A673 (cell line): ENCODE measurements at regions not wholly inside any gene's neighbourhood (a gene's known extent, or its start where the extent isn't known, plus 50 kb on each side); places are given as distances from the start of the nearest gene placed in this dataset.

ENCODE experiments used
- CTCF ChIP-seq: fragments of 300-800, 200-600 bp; sonication (generic); conservative IDR thresholded peaks from 2 replicates; pipeline ENCODE4 v1.5.1; 2017; ENCODE audit warnings: low read depth, mild to moderate bottlenecking, antibody characterized with exemption, low read length, moderate library complexity, mixed read lengths
- EZH2 ChIP-seq: fragments of 200-600 bp; sonication (generic); IDR thresholded peaks from 2 replicates; pipeline ENCODE4 v1.6.1; 2017; ENCODE audit warnings: borderline replicate concordance, low read depth, mild to moderate bottlenecking, mixed read lengths, antibody characterized with exemption, low read length; ENCODE audit not compliant: poor library complexity, severe bottlenecking

- no peak for TF ChIP-seq CTCF
- TF ChIP-seq EZH2 = no peak
Observed at GRCh38 chr2:185337033-185337432, 401.6 kb upstream of the FSIP2 start.
